ENCODE measurements at regions not wholly inside any gene's neighbourhood (a gene's known extent, or its start where the extent isn't known, plus 50 kb on each side); places are given as distances from the start of the nearest gene placed in this dataset.

GRCh38 chr12:16949371-16949770 is 343.4 kb upstream of the LMO3 start:
- H3K27me3 Mint-ChIP-seq (ENCODE audit: low read depth) = no peaks in the 10 kb centered on the region
- no peak overlapping the region for H3K4me3 Mint-ChIP-seq
- H3K36me3 Mint-ChIP-seq (ENCODE audit: low read depth) = no peaks in the 10 kb centered on the region
- peaks cover 14% of the 10 kb centered on the region for H3K4me1 Mint-ChIP-seq
- DNase-seq (ENCODE audit: low read depth, low spot score) = no peak
- H3K27ac Mint-ChIP-seq (ENCODE audit: unreplicated experiment) = no peak overlapping the region
- TF ChIP-seq CTCF (conservative IDR thresholded peaks at IDR 0.05) = no peak
- H3K9me3 Mint-ChIP-seq = no peaks in the 10 kb centered on the region

DNA sequence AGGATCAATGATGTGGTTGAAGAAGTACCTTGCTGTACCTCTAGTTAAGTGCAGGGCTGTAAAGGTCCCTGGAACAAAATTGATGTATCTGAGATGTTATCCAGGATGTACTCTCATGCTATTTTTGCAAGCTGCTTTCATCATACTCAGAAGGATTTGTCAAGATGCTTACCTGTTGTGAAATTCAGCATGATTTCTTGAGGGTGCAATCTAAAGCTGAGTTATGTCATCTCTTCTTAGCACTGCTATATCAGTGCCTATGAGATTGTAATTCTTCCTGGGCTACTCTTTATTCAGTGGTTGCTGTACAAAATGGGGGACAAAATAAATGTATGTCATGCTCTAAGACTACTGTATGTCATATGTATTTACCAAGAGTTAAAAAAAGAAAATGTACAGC is 340.7 kb upstream of the LMO3 start:
- Mint-ChIP-seq H3K4me3 (no peak overlapping the region), H3K9me3 (no peaks in the 10 kb centered on the region), H3K4me1 (peaks cover 14% of the 10 kb centered on the region), H3K27me3 (ENCODE audit: low read depth) (no peaks in the 10 kb centered on the region), H3K27ac (ENCODE audit: unreplicated experiment) (no peak overlapping the region), H3K36me3 (ENCODE audit: low read depth) (no peaks in the 10 kb centered on the region)
- no peak for DNase-seq (ENCODE audit: low read depth, low spot score)
- TF ChIP-seq CTCF (conservative IDR thresholded peaks at IDR 0.05) = no peak

GRCh38 chr12:16939871-16940306 is 333.9 kb upstream of the LMO3 start:
- peaks cover 2% of the 10 kb centered on the region for H3K36me3 Mint-ChIP-seq (ENCODE audit: low read depth)
- peak; percentile 25 for DNase-seq (ENCODE audit: low read depth, low spot score)
- peak; percentile 97 for TF ChIP-seq CTCF (conservative IDR thresholded peaks at IDR 0.05)
- no peaks in the 10 kb centered on the region for H3K4me1 Mint-ChIP-seq
- H3K4me3 Mint-ChIP-seq = no peak overlapping the region
- no peaks in the 10 kb centered on the region for H3K27me3 Mint-ChIP-seq (ENCODE audit: low read depth)
- H3K9me3 Mint-ChIP-seq = peaks cover 7% of the 10 kb centered on the region
- no peak overlapping the region for H3K27ac Mint-ChIP-seq (ENCODE audit: unreplicated experiment)

GRCh38 chr12:16927259-16927658 is 321.3 kb upstream of the LMO3 start:
- no peak for TF ChIP-seq CTCF (conservative IDR thresholded peaks at IDR 0.05)
- Mint-ChIP-seq H3K4me3 (no peak overlapping the region), H3K27me3 (ENCODE audit: low read depth) (no peaks in the 10 kb centered on the region), H3K27ac (ENCODE audit: unreplicated experiment) (no peak overlapping the region), H3K4me1 (no peaks in the 10 kb centered on the region), H3K36me3 (ENCODE audit: low read depth) (peaks cover 5% of the 10 kb centered on the region), H3K9me3 (peaks cover 15% of the 10 kb centered on the region)
- no peak for DNase-seq (ENCODE audit: low read depth, low spot score)

- TF ChIP-seq CTCF (conservative IDR thresholded peaks at IDR 0.05) = no peak
- H3K4me3 Mint-ChIP-seq = no peak overlapping the region
- no peaks in the 10 kb centered on the region for H3K4me1 Mint-ChIP-seq
- H3K27me3 Mint-ChIP-seq (ENCODE audit: low read depth) = no peaks in the 10 kb centered on the region
- no peaks in the 10 kb centered on the region for H3K36me3 Mint-ChIP-seq (ENCODE audit: low read depth)
- DNase-seq (ENCODE audit: low read depth, low spot score) = no peak
- peaks cover 30% of the 10 kb centered on the region for H3K9me3 Mint-ChIP-seq
- no peak overlapping the region for H3K27ac Mint-ChIP-seq (ENCODE audit: unreplicated experiment)
Measured at GRCh38 chr12:16920451-16920850, 314.5 kb upstream of the LMO3 start.

- no peaks in the 10 kb centered on the region for H3K36me3 Mint-ChIP-seq (ENCODE audit: low read depth)
- peaks cover 28% of the 10 kb centered on the region for H3K9me3 Mint-ChIP-seq
- TF ChIP-seq CTCF (conservative IDR thresholded peaks at IDR 0.05) = no peak
- H3K4me1 Mint-ChIP-seq = no peaks in the 10 kb centered on the region
- H3K27ac Mint-ChIP-seq (ENCODE audit: unreplicated experiment) = no peak overlapping the region
- H3K27me3 Mint-ChIP-seq (ENCODE audit: low read depth) = no peaks in the 10 kb centered on the region
- H3K4me3 Mint-ChIP-seq = no peak overlapping the region
- no peak for DNase-seq (ENCODE audit: low read depth, low spot score)
Measured at GRCh38 chr12:16919551-16919950, 313.6 kb upstream of the LMO3 start.
